ENCODE measurements at regions not wholly inside any gene's neighbourhood (a gene's known extent, or its start where the extent isn't known, plus 50 kb on each side); places are given as distances from the start of the nearest gene placed in this dataset.

DNA sequence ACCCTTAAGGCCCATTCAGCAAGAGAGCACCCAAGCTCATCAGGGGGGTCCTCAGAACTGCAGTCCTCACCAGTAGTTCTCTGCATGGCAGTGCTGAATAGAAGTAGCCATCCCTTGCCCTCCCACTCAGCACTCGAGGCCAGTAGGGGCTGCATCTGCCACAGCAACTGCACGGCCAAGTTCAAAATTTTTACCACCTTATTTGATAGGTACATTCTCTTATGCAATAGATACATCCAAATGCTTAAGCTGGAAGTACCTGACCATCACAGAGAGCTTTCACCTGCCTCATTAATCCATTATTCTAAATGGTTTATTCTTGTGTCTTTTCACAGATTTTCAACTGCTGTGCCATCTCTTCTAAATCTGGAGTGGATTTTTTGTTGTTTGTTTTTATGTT is 1307.4 kb downstream of the SLITRK5 start:
- H3K27ac Mint-ChIP-seq, result no peak overlapping the region

More for the DNA sequence above, 1307.4 kb downstream of the SLITRK5 start:
- H3K27me3 ChIP-seq (ENCODE audit: insufficient read depth), result no peaks in the 10 kb centered on the region
- no peaks in the 10 kb centered on the region for H3K79me2 ChIP-seq (replicated peaks; ENCODE audit: insufficient read depth)
- H3K4me1 Mint-ChIP-seq, result peaks cover 5% of the 10 kb centered on the region; the same call in 2 of the 3 replicates
- no peaks in the 10 kb centered on the region for H4K20me1 ChIP-seq (replicated peaks; ENCODE audit: insufficient read depth)
- no peaks in the 10 kb centered on the region for H3K4me1 ChIP-seq (ENCODE audit: insufficient read depth)
- H3K36me3 ChIP-seq (ENCODE audit: insufficient read depth), result no peaks in the 10 kb centered on the region
- H3K9me3 Mint-ChIP-seq, result no peaks in the 10 kb centered on the region
- H3K4me3 Mint-ChIP-seq, result no peak overlapping the region
- H3F3A ChIP-seq (replicated peaks; ENCODE audit: low read depth), result no peaks in the 10 kb centered on the region
- no peaks in the 10 kb centered on the region for H3K36me3 Mint-ChIP-seq (ENCODE audit: low read depth)
- ATAC-seq, result no peak
- H3K27me3 Mint-ChIP-seq (ENCODE audit: insufficient read depth, low read depth, poor library complexity), result no peaks in the 10 kb centered on the region
- no peak overlapping the region for H3K4me3 ChIP-seq
- DNase-seq (ENCODE audit: low spot score), result no peak
- no peak overlapping the region for H2AFZ ChIP-seq
- no peak overlapping the region for H3K4me2 ChIP-seq
- H3K27ac ChIP-seq (ENCODE audit: low read depth), result no peak overlapping the region
- H3K9me2 ChIP-seq (ENCODE audit: insufficient read depth), result no peaks in the 10 kb centered on the region
- TF ChIP-seq POLR2AphosphoS5 (IDR thresholded peaks at IDR 0.05; ENCODE audit: low read depth) (no peak), ZNF114 (CRISPR knock-in tag; IDR thresholded peaks at IDR 0.05) (no peak), NANOG (IDR thresholded peaks at IDR 0.05; ENCODE audit: borderline replicate concordance) (no peak), EZH2 (IDR thresholded peaks at IDR 0.05; ENCODE audit: low read depth, unreplicated experiment) (no peak), STAT1 (IDR thresholded peaks at IDR 0.05; ENCODE audit: unreplicated experiment) (no peak), ZNF331 (CRISPR knock-in tag; IDR thresholded peaks at IDR 0.05; ENCODE audit: low read depth) (no peak), CREB1 (CRISPR knock-in tag; IDR thresholded peaks at IDR 0.05; ENCODE audit: low read depth) (no peak), JUNB (IDR thresholded peaks at IDR 0.05; ENCODE audit: unreplicated experiment) (no peak), EZH2phosphoT487 (IDR thresholded peaks at IDR 0.05; ENCODE audit: unreplicated experiment) (no peak)
- TF ChIP-seq, protein P1, sequence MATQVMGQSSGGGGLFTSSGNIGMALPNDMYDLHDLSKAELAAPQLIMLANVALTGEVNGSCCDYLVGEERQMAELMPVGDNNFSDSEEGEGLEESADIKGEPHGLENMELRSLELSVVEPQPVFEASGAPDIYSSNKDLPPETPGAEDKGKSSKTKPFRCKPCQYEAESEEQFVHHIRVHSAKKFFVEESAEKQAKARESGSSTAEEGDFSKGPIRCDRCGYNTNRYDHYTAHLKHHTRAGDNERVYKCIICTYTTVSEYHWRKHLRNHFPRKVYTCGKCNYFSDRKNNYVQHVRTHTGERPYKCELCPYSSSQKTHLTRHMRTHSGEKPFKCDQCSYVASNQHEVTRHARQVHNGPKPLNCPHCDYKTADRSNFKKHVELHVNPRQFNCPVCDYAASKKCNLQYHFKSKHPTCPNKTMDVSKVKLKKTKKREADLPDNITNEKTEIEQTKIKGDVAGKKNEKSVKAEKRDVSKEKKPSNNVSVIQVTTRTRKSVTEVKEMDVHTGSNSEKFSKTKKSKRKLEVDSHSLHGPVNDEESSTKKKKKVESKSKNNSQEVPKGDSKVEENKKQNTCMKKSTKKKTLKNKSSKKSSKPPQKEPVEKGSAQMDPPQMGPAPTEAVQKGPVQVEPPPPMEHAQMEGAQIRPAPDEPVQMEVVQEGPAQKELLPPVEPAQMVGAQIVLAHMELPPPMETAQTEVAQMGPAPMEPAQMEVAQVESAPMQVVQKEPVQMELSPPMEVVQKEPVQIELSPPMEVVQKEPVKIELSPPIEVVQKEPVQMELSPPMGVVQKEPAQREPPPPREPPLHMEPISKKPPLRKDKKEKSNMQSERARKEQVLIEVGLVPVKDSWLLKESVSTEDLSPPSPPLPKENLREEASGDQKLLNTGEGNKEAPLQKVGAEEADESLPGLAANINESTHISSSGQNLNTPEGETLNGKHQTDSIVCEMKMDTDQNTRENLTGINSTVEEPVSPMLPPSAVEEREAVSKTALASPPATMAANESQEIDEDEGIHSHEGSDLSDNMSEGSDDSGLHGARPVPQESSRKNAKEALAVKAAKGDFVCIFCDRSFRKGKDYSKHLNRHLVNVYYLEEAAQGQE (IDR thresholded peaks at IDR 0.05; ENCODE audit: unreplicated experiment), result no peak
- TF ChIP-seq, protein P2, sequence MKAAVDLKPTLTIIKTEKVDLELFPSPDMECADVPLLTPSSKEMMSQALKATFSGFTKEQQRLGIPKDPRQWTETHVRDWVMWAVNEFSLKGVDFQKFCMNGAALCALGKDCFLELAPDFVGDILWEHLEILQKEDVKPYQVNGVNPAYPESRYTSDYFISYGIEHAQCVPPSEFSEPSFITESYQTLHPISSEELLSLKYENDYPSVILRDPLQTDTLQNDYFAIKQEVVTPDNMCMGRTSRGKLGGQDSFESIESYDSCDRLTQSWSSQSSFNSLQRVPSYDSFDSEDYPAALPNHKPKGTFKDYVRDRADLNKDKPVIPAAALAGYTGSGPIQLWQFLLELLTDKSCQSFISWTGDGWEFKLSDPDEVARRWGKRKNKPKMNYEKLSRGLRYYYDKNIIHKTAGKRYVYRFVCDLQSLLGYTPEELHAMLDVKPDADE (IDR thresholded peaks at IDR 0.05), result no peak
- TF ChIP-seq, protein P3, sequence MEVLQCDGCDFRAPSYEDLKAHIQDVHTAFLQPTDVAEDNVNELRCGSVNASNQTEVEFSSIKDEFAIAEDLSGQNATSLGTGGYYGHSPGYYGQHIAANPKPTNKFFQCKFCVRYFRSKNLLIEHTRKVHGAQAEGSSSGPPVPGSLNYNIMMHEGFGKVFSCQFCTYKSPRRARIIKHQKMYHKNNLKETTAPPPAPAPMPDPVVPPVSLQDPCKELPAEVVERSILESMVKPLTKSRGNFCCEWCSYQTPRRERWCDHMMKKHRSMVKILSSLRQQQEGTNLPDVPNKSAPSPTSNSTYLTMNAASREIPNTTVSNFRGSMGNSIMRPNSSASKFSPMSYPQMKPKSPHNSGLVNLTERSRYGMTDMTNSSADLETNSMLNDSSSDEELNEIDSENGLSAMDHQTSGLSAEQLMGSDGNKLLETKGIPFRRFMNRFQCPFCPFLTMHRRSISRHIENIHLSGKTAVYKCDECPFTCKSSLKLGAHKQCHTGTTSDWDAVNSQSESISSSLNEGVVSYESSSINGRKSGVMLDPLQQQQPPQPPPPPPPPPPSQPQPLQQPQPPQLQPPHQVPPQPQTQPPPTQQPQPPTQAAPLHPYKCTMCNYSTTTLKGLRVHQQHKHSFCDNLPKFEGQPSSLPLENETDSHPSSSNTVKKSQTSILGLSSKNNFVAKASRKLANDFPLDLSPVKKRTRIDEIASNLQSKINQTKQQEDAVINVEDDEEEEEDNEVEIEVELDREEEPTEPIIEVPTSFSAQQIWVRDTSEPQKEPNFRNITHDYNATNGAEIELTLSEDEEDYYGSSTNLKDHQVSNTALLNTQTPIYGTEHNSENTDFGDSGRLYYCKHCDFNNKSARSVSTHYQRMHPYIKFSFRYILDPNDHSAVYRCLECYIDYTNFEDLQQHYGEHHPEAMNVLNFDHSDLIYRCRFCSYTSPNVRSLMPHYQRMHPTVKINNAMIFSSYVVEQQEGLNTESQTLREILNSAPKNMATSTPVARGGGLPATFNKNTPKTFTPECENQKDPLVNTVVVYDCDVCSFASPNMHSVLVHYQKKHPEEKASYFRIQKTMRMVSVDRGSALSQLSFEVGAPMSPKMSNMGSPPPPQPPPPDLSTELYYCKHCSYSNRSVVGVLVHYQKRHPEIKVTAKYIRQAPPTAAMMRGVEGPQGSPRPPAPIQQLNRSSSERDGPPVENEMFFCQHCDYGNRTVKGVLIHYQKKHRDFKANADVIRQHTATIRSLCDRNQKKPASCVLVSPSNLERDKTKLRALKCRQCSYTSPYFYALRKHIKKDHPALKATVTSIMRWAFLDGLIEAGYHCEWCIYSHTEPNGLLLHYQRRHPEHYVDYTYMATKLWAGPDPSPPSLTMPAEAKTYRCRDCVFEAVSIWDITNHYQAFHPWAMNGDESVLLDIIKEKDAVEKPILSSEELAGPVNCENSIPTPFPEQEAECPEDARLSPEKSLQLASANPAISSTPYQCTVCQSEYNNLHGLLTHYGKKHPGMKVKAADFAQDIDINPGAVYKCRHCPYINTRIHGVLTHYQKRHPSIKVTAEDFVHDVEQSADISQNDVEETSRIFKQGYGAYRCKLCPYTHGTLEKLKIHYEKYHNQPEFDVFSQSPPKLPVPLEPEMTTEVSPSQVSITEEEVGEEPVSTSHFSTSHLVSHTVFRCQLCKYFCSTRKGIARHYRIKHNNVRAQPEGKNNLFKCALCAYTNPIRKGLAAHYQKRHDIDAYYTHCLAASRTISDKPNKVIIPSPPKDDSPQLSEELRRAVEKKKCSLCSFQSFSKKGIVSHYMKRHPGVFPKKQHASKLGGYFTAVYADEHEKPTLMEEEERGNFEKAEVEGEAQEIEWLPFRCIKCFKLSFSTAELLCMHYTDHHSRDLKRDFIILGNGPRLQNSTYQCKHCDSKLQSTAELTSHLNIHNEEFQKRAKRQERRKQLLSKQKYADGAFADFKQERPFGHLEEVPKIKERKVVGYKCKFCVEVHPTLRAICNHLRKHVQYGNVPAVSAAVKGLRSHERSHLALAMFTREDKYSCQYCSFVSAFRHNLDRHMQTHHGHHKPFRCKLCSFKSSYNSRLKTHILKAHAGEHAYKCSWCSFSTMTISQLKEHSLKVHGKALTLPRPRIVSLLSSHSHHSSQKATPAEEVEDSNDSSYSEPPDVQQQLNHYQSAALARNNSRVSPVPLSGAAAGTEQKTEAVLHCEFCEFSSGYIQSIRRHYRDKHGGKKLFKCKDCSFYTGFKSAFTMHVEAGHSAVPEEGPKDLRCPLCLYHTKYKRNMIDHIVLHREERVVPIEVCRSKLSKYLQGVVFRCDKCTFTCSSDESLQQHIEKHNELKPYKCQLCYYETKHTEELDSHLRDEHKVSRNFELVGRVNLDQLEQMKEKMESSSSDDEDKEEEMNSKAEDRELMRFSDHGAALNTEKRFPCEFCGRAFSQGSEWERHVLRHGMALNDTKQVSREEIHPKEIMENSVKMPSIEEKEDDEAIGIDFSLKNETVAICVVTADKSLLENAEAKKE (CRISPR knock-in tag; IDR thresholded peaks at IDR 0.05), result no peak
- TF ChIP-seq, protein P4, sequence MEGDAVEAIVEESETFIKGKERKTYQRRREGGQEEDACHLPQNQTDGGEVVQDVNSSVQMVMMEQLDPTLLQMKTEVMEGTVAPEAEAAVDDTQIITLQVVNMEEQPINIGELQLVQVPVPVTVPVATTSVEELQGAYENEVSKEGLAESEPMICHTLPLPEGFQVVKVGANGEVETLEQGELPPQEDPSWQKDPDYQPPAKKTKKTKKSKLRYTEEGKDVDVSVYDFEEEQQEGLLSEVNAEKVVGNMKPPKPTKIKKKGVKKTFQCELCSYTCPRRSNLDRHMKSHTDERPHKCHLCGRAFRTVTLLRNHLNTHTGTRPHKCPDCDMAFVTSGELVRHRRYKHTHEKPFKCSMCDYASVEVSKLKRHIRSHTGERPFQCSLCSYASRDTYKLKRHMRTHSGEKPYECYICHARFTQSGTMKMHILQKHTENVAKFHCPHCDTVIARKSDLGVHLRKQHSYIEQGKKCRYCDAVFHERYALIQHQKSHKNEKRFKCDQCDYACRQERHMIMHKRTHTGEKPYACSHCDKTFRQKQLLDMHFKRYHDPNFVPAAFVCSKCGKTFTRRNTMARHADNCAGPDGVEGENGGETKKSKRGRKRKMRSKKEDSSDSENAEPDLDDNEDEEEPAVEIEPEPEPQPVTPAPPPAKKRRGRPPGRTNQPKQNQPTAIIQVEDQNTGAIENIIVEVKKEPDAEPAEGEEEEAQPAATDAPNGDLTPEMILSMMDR (conservative IDR thresholded peaks at IDR 0.05; ENCODE audit: low read depth in 2 of 2), result no peak

Data from GM23338 (cell line).